DND-41 (cell line): ENCODE measurements at regions not wholly inside any gene's neighbourhood (a gene's known extent, or its start where the extent isn't known, plus 50 kb on each side); places are given as distances from the start of the nearest gene placed in this dataset.

Source experiments
- EZH2 ChIP-seq: IDR thresholded peaks from 3 replicates; pipeline ENCODE4 v1.6.1; 2012; ENCODE audit warnings: borderline replicate concordance, low read depth, mild to moderate bottlenecking, moderate library complexity, low read length, inconsistent platforms; ENCODE audit not compliant: severe bottlenecking
- TF ChIP-seq, protein P1 (sequence below): IDR thresholded peaks from 2 replicates; pipeline ENCODE4 v1.5.1; 2012; ENCODE audit warnings: borderline replicate concordance, low read length, moderate library complexity, mild to moderate bottlenecking; ENCODE audit not compliant: poor library complexity, severe bottlenecking; ENCODE audit errors: extremely low read depth

DNA sequence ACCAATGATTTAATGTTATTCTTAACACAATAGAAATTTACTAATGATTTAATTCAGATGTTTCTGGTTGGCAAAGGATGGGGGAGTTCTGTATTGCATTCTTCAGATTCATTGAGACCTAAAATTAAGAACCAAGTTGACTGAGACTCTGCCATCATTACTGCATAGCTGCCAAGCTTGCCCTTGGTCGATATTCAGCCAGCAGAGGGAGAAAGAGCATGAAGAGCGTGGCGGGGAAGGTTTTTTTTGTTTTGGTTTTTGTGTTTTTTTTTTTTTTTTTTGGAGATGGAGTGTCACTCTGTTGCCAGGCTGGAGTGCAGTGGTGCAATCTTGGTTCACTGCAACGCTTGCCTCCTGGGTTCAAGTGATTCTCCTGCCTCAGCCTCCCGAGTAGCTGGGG, 659.4 kb upstream of the EEF2KMT start:
- TF ChIP-seq, protein P1, sequence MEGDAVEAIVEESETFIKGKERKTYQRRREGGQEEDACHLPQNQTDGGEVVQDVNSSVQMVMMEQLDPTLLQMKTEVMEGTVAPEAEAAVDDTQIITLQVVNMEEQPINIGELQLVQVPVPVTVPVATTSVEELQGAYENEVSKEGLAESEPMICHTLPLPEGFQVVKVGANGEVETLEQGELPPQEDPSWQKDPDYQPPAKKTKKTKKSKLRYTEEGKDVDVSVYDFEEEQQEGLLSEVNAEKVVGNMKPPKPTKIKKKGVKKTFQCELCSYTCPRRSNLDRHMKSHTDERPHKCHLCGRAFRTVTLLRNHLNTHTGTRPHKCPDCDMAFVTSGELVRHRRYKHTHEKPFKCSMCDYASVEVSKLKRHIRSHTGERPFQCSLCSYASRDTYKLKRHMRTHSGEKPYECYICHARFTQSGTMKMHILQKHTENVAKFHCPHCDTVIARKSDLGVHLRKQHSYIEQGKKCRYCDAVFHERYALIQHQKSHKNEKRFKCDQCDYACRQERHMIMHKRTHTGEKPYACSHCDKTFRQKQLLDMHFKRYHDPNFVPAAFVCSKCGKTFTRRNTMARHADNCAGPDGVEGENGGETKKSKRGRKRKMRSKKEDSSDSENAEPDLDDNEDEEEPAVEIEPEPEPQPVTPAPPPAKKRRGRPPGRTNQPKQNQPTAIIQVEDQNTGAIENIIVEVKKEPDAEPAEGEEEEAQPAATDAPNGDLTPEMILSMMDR: peak; percentile 28
- no peak for TF ChIP-seq EZH2
